ENCODE measurements at regions not wholly inside any gene's neighbourhood (a gene's known extent, or its start where the extent isn't known, plus 50 kb on each side); places are given as distances from the start of the nearest gene placed in this dataset.

DNA sequence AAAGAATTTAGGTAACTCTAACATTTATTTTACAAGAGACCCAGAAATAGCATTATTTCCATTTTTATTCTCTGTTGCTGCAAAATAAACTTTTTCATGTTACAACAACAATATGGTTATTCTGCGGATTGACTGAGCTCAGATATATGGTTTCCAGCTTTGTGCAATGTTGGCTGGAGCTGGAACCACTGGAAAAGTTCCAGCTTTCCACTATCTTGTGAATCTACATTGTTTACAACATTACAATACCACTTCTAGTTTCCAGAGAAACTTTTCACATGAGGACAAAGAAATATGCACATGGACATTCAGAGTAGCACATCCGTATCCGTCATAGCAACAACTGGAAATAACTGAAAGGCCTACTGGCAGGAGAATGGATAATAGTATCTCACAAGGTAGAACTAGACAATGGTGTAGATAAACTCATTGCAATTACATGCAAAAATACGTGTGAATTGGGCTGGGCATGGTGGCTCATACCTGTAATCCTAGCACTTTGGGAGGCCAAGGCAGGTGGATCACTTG lies 436.1 kb upstream of the ADAMTS16 start:
- Mint-ChIP-seq H3K9me3 (no peaks in the 10 kb centered on the region; a peak in 1 of 5 replicates), H3K27me3 (ENCODE audit: low read depth) (peaks cover 2% of the 10 kb centered on the region; the same call in 1 of the 2 replicates), H3K27ac (no peak overlapping the region), H3K4me1 (no peaks in the 10 kb centered on the region), H3K4me3 (no peak overlapping the region), H3K36me3 (ENCODE audit: insufficient read depth in 1 of 3, low read depth in 3 of 3) (no peaks in the 10 kb centered on the region)
- no peak overlapping the region for H3K56ac ChIP-seq (ENCODE audit: insufficient read length, low read depth, low read length)
- no peak overlapping the region for H2BK15ac ChIP-seq (ENCODE audit: low read depth, low read length)
- H3K27me3 ChIP-seq (ENCODE audit: insufficient read depth, low read length) = no peaks in the 10 kb centered on the region
- DNase-seq = no peak
- H4K8ac ChIP-seq (replicated peaks; ENCODE audit: insufficient read length, low read depth, low read length) = no peak overlapping the region
- H3K4ac ChIP-seq (ENCODE audit: low read depth, low read length) = no peak overlapping the region
- TF ChIP-seq, protein P1, sequence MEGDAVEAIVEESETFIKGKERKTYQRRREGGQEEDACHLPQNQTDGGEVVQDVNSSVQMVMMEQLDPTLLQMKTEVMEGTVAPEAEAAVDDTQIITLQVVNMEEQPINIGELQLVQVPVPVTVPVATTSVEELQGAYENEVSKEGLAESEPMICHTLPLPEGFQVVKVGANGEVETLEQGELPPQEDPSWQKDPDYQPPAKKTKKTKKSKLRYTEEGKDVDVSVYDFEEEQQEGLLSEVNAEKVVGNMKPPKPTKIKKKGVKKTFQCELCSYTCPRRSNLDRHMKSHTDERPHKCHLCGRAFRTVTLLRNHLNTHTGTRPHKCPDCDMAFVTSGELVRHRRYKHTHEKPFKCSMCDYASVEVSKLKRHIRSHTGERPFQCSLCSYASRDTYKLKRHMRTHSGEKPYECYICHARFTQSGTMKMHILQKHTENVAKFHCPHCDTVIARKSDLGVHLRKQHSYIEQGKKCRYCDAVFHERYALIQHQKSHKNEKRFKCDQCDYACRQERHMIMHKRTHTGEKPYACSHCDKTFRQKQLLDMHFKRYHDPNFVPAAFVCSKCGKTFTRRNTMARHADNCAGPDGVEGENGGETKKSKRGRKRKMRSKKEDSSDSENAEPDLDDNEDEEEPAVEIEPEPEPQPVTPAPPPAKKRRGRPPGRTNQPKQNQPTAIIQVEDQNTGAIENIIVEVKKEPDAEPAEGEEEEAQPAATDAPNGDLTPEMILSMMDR (conservative IDR thresholded peaks at IDR 0.05) = no peak
- no peak overlapping the region for H3K18ac ChIP-seq (ENCODE audit: insufficient read length, low read depth, low read length)
- H3K79me2 ChIP-seq (ENCODE audit: insufficient read depth, low read length) = no peaks in the 10 kb centered on the region
- H3K9me3 ChIP-seq (ENCODE audit: control insufficient read depth, low read depth, low read length) = no peaks in the 10 kb centered on the region
- no peak overlapping the region for H2BK20ac ChIP-seq (ENCODE audit: low read depth, low read length, poor library complexity, severe bottlenecking)
- H2BK120ac ChIP-seq (ENCODE audit: low read depth, low read length, poor library complexity, severe bottlenecking) = no peak overlapping the region
- no peaks in the 10 kb centered on the region for H3K23me2 ChIP-seq (ENCODE audit: insufficient read length, low read depth, low read length, poor library complexity, severe bottlenecking)
- H2BK5ac ChIP-seq (ENCODE audit: insufficient read length, low read length) = no peak overlapping the region
- H3K14ac ChIP-seq (ENCODE audit: insufficient read depth, low read length) = no peak overlapping the region
- WGBS (ENCODE audit: extremely low coverage, insufficient read length, low lambda C conversion rate) = no CpG with 5 or more reads among the region's 4 CpGs
- no peak overlapping the region for H2AK5ac ChIP-seq (ENCODE audit: insufficient read length, low read length)
- H3K4me1 ChIP-seq (ENCODE audit: insufficient read depth, low read length) = no peaks in the 10 kb centered on the region
- H3T11ph ChIP-seq (ENCODE audit: low read length) = no peak overlapping the region
- H4K20me1 ChIP-seq (ENCODE audit: control insufficient read depth, insufficient read depth, insufficient read length) = no peaks in the 10 kb centered on the region
- H3K23ac ChIP-seq (ENCODE audit: insufficient read length, low read depth, low read length) = no peak overlapping the region
- no peak overlapping the region for H3K4me2 ChIP-seq (ENCODE audit: insufficient read depth, insufficient read length, low read length)
- no peak overlapping the region for H3K9ac ChIP-seq (ENCODE audit: extremely low read depth, insufficient read length, low read length)
- H4K91ac ChIP-seq (ENCODE audit: insufficient read length, low read depth, low read length) = no peak overlapping the region
- H3K27ac ChIP-seq (ENCODE audit: insufficient read length, low read depth, low read length) = no peak overlapping the region
- H4K5ac ChIP-seq (ENCODE audit: insufficient read length, low read depth, low read length) = no peak overlapping the region
- H3K79me1 ChIP-seq (ENCODE audit: insufficient read depth, low read depth, low read length, poor library complexity, severe bottlenecking) = no peaks in the 10 kb centered on the region
- no peak overlapping the region for H2BK12ac ChIP-seq (ENCODE audit: insufficient read length, low read depth, low read length)
- H2AFZ ChIP-seq (ENCODE audit: low read length) = no peak overlapping the region

Measured in H9 (cell line).